H1 (cell line): ENCODE measurements at regions not wholly inside any gene's neighbourhood (a gene's known extent, or its start where the extent isn't known, plus 50 kb on each side); places are given as distances from the start of the nearest gene placed in this dataset.
"Not testable (repeated sequence)": the region's sequence is repeated elsewhere in the genome, so short reads cannot be mapped to it uniquely, and the experiment has no call there.

Experiments
- CTCF ChIA-PET: fragments of 300-600 bp; sonication (Branson Sonifier 250); formaldehyde crosslinking; loops from one replicate; lab custom pipeline; 2021; ENCODE audit not compliant: partially characterized antibody; lab: Charles Lee
- POLR2A ChIA-PET: fragments of 300-600 bp; sonication (Branson Sonifier 250); formaldehyde crosslinking; loops from one replicate; lab custom pipeline; 2021; ENCODE audit warnings: inconsistent platforms; ENCODE audit not compliant: partially characterized antibody; lab: Charles Lee
- DNase-seq, 2 experiments: peaks; one replicate each; pipeline versions ENCODE4 v3.0.0 to v3.0.0-alpha.2; 2010 to 2022; ENCODE audit warnings: low spot score in 2 of 2, low read depth in 1 of 2, mixed read lengths in 1 of 2
- FAIRE-seq: peaks from 2 replicates; lab custom pipeline; 2011; peaks lifted over from hg19 to GRCh38; lab: Jason Lieb, UNC
- H2AFZ ChIP-seq: 2 replicates; pipeline ENCODE4 v1.8.1; 2012; ENCODE audit warnings: low read length, inconsistent platforms
- H2AK5ac ChIP-seq: 2 replicates; pipeline ENCODE4 v1.6.1; 2013; ENCODE audit warnings: low read depth, low read length
- H2BK120ac ChIP-seq: replicated peaks from 2 replicates; pipeline ENCODE3; 2013; ENCODE audit warnings: low read depth, low read length, inconsistent platforms
- H2BK12ac ChIP-seq: 2 replicates; pipeline ENCODE4 v1.6.1; 2013; ENCODE audit warnings: low read depth, low read length
- H2BK15ac ChIP-seq: 2 replicates; pipeline ENCODE4 v1.6.1; 2013; ENCODE audit warnings: low read length
- H2BK20ac ChIP-seq: 2 replicates; pipeline ENCODE4 v1.6.1; 2013; ENCODE audit warnings: low read length
- H2BK5ac ChIP-seq: 2 replicates; pipeline ENCODE4 v1.6.1; 2013; ENCODE audit warnings: low read depth, low read length
- H3K14ac ChIP-seq: 2 replicates; pipeline ENCODE4 v1.6.1; 2013; ENCODE audit warnings: inconsistent platforms; ENCODE audit not compliant: insufficient read length
- H3K18ac ChIP-seq: 2 replicates; pipeline ENCODE4 v1.6.1; 2013; ENCODE audit warnings: low read length; ENCODE audit errors: extremely low read depth
- H3K23ac ChIP-seq: 2 replicates; pipeline ENCODE4 v1.6.1; 2013; ENCODE audit warnings: inconsistent platforms; ENCODE audit not compliant: insufficient read length
- H3K23me2 ChIP-seq: 2 replicates; pipeline ENCODE4 v1.6.1; 2013; ENCODE audit warnings: low read depth, low read length
- H3K27ac ChIP-seq: 2 replicates; pipeline ENCODE4 v1.6.1; 2011; ENCODE audit warnings: low read depth, low read length, inconsistent platforms
- H3K27me3 ChIP-seq, 4 experiments: replicated peaks in 1 of 4; 1 replicate in 1 of 4; 2 replicates in 3 of 4; pipeline versions ENCODE4 v1.6.1 to v1.8.1; 2011 to 2013; ENCODE audit warnings: low read length in 3 of 4, mild to moderate bottlenecking in 3 of 4, inconsistent platforms in 2 of 4, mixed read lengths in 2 of 4, moderate library complexity in 1 of 4; ENCODE audit not compliant: control insufficient read depth in 3 of 4, insufficient read depth in 3 of 4; ENCODE audit errors: extremely low read depth in 1 of 4
- H3K36me3 ChIP-seq, 4 experiments: 2 replicates each; pipeline versions ENCODE4 v1.6.1 to v1.8.1; 2011 to 2013; ENCODE audit warnings: mild to moderate bottlenecking in 4 of 4, low read length in 3 of 4, moderate library complexity in 2 of 4, control low read depth in 1 of 4, inconsistent platforms in 1 of 4; ENCODE audit not compliant: insufficient read depth in 4 of 4, control insufficient read depth in 2 of 4
- H3K4ac ChIP-seq: replicated peaks from 2 replicates; pipeline ENCODE3; 2013; ENCODE audit warnings: low read length, low read depth, mixed read lengths, inconsistent platforms; ENCODE audit not compliant: insufficient read length
- H3K4me1 ChIP-seq, 4 experiments: replicated peaks in 1 of 4; 1 replicate in 1 of 4; 2 replicates in 3 of 4; pipeline versions ENCODE4 v1.6.1 to v1.8.1; 2011 to 2013; ENCODE audit warnings: low read length in 3 of 4, inconsistent platforms in 2 of 4, mixed read lengths in 1 of 4; ENCODE audit not compliant: insufficient read depth in 4 of 4, control insufficient read depth in 3 of 4
- H3K4me2 ChIP-seq, 2 experiments: 2 replicates each; pipeline versions ENCODE4 v1.6.1 to v1.8.1; 2011 to 2013; ENCODE audit warnings: low read depth in 2 of 2, low read length in 2 of 2, control low read depth in 1 of 2, inconsistent platforms in 1 of 2, mild to moderate bottlenecking in 1 of 2; ENCODE audit not compliant: insufficient read depth in 1 of 2
- H3K4me3 ChIP-seq, 4 experiments: fragments of 200-600, 300-600 bp in 1 of 4; sonication (generic), shearing (Covaris generic), sonication (Bioruptor Twin) in 1 of 4; 2 replicates each; pipeline versions ENCODE4 v1.5.1 to v1.8.1; 2011 to 2016; ENCODE audit warnings: low read length in 4 of 4, low read depth in 3 of 4, control low read depth in 2 of 4, inconsistent platforms in 2 of 4, mild to moderate bottlenecking in 2 of 4, mixed read lengths in 1 of 4, moderate library complexity in 1 of 4; ENCODE audit not compliant: insufficient read depth in 2 of 4; ENCODE audit errors: extremely low read depth in 1 of 4
- H3K56ac ChIP-seq: replicated peaks from 2 replicates; pipeline ENCODE3; 2013; ENCODE audit warnings: low read depth, mild to moderate bottlenecking, mixed read lengths, low read length, inconsistent platforms; ENCODE audit not compliant: insufficient read length
- H3K79me1 ChIP-seq: 2 replicates; pipeline ENCODE4 v1.6.1; 2013; ENCODE audit warnings: low read depth, low read length, control low read depth
- H3K79me2 ChIP-seq, 2 experiments: 2 replicates each; pipeline versions ENCODE4 v1.6.1 to v1.8.1; 2012 to 2013; ENCODE audit warnings: low read length in 2 of 2, mild to moderate bottlenecking in 2 of 2, inconsistent platforms in 1 of 2; ENCODE audit not compliant: insufficient read depth in 2 of 2, control insufficient read depth in 1 of 2
- H3K9ac ChIP-seq, 4 experiments: replicated peaks in 1 of 4; 1 replicate in 1 of 4; 2 replicates in 3 of 4; pipeline versions ENCODE4 v1.6.1 to v1.8.1; 2011 to 2013; ENCODE audit warnings: low read depth in 3 of 4, low read length in 3 of 4, control low read depth in 2 of 4, mild to moderate bottlenecking in 2 of 4, moderate library complexity in 2 of 4, inconsistent platforms in 1 of 4; ENCODE audit errors: extremely low read depth in 1 of 4
- H3K9me3 ChIP-seq, 2 experiments: 2 replicates each; pipeline versions ENCODE4 v1.6.1 to v1.8.1; 2012 to 2013; ENCODE audit warnings: mild to moderate bottlenecking in 2 of 2, moderate library complexity in 2 of 2, control low read depth in 1 of 2, inconsistent platforms in 1 of 2, low read depth in 1 of 2, low read length in 1 of 2, mixed read lengths in 1 of 2; ENCODE audit not compliant: insufficient read depth in 2 of 2
- H4K20me1 ChIP-seq, 2 experiments: replicated peaks in 1 of 2; 2 replicates each; pipeline versions ENCODE3 to v1.8.1; 2011 to 2013; ENCODE audit warnings: inconsistent platforms in 2 of 2, low read length in 2 of 2, mild to moderate bottlenecking in 1 of 2; ENCODE audit not compliant: insufficient read depth in 2 of 2, control insufficient read depth in 1 of 2
- H4K5ac ChIP-seq: 2 replicates; pipeline ENCODE4 v1.6.1; 2013; ENCODE audit warnings: low read length, low read depth, mixed read lengths, inconsistent platforms; ENCODE audit not compliant: insufficient read length
- H4K8ac ChIP-seq: 2 replicates; pipeline ENCODE4 v1.8.0; 2013; ENCODE audit warnings: mild to moderate bottlenecking, moderate library complexity, low read length, inconsistent platforms; ENCODE audit not compliant: insufficient read depth; ENCODE audit errors: extremely low read depth
- H4K91ac ChIP-seq: replicated peaks from 2 replicates; pipeline ENCODE3; 2013; ENCODE audit warnings: low read length, mixed read lengths, inconsistent platforms; ENCODE audit not compliant: insufficient read length
- WGBS, 2 experiments: shearing (Covaris generic) in 1 of 2; methylation state at CpG; one replicate each; pipeline versions ENCODE4 v1.1.6 to v1.1.7; 2013 to 2015; ENCODE audit warnings: low lambda C conversion rate in 2 of 2, mixed read lengths in 2 of 2, inconsistent platforms in 1 of 2, low coverage in 1 of 2, missing lambda C conversion rate in 1 of 2; ENCODE audit not compliant: insufficient replicate concordance in 2 of 2, insufficient coverage in 1 of 2, insufficient read length in 1 of 2; ENCODE audit errors: extremely low coverage in 1 of 2, missing lambda C conversion rate in 1 of 2; 5-methylcytosine and 5-hydroxymethylcytosine counted together

DNA sequence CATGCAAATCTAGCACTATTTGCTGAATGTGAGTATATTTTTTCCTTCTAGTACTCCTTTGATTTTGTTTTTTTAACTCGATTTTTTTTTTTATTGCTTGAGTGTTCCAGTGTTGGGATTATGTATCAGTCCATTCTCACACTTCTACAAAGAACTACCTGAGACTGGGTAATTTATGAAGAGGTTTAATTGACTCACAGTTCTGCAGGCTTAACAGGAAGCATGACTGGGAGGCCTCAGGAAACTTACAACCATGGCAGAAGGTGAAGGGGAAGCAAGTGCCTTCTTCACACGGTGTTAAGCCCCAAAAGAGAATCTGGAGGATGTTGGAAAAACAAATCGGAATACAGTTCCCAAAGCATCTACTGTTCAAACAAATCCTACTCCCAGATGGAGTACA is 69.1 kb downstream of the ZNF518B start:
- not testable (repeated sequence) for H3K4ac ChIP-seq, FAIRE-seq
- WGBS, 2 experiments, result 69% methylated on average over 3 of the region's 3 CpGs; no CpG with 5 or more reads in 1 of the 2 experiments

More for the DNA sequence above, 69.1 kb downstream of the ZNF518B start:
- H3K79me1 ChIP-seq, H3K23me2 ChIP-seq, H3K36me3 ChIP-seq, H3K9me3 ChIP-seq, DNase-seq, H3K4me2 ChIP-seq, H3K4me3 ChIP-seq, H4K5ac ChIP-seq, H4K91ac ChIP-seq, H3K79me2 ChIP-seq, H2BK12ac ChIP-seq, H3K18ac ChIP-seq, H2AK5ac ChIP-seq, H3K9ac ChIP-seq, H3K4me1 ChIP-seq, H3K14ac ChIP-seq, H3K27ac ChIP-seq, H3K23ac ChIP-seq, H2BK5ac ChIP-seq, H3K56ac ChIP-seq, H2BK20ac ChIP-seq, H2AFZ ChIP-seq, H2BK120ac ChIP-seq, H4K8ac ChIP-seq, H2BK15ac ChIP-seq, H3K27me3 ChIP-seq, H4K20me1 ChIP-seq: not testable (repeated sequence)
- ChIA-PET CTCF (interaction anchor here (0.7 kb wide), 2 partner anchors 150 to 246 kb away, joined by 4 read pairs; no protein-coding TSS in a partner anchor), POLR2A (interaction anchor here (0.6 kb wide), 1 partner anchor 270 kb away, joined by 3 read pairs; no protein-coding TSS in a partner anchor)
